Testis (tissue), 2 donors: ENCODE measurements at regions not wholly inside any gene's neighbourhood (a gene's known extent, or its start where the extent isn't known, plus 50 kb on each side); places are given as distances from the start of the nearest gene placed in this dataset.

Experiments
- CTCF ChIP-seq, 3 experiments: fragments of 450-650 bp in 2 of 3; fragments of 200-600 bp in 1 of 3; sonication (generic) in 1 of 3; IDR thresholded peaks; one replicate each; pipeline ENCODE4 v1.5.1; 2016 to 2019; ENCODE audit warnings: antibody characterized with exemption in 3 of 3, mild to moderate bottlenecking in 2 of 3, moderate library complexity in 1 of 3
- POLR2A ChIP-seq: fragments of 450-650 bp; IDR thresholded peaks from one replicate; pipeline ENCODE4 v1.6.1; 2017; ENCODE audit warnings: antibody characterized with exemption, mild to moderate bottlenecking, moderate library complexity

GRCh38 chr7:95675632-95676031, 79.3 kb upstream of the PDK4 start:
- no peak for TF ChIP-seq CTCF (IDR thresholded peaks at IDR 0.05)
- TF ChIP-seq POLR2A, result no peak
